Prostate gland (tissue), 2 donors: ENCODE measurements at regions not wholly inside any gene's neighbourhood (a gene's known extent, or its start where the extent isn't known, plus 50 kb on each side); places are given as distances from the start of the nearest gene placed in this dataset.

Experiments
- CTCF ChIP-seq, 4 experiments: fragments of 200-600 bp in 2 of 4; fragments of 450-650 bp in 2 of 4; sonication (generic) in 2 of 4; IDR thresholded peaks; 1 replicate in 3 of 4; 2 replicates in 1 of 4; pipeline ENCODE4 v1.5.1; 2016 to 2019; ENCODE audit warnings: antibody characterized with exemption in 4 of 4, mild to moderate bottlenecking in 2 of 4, moderate library complexity in 2 of 4
- POLR2A ChIP-seq: fragments of 450-650 bp; IDR thresholded peaks from one replicate; pipeline ENCODE4 v1.6.1; 2016; ENCODE audit warnings: antibody characterized with exemption, mild to moderate bottlenecking
- POLR2AphosphoS5 ChIP-seq: sonication (generic); formaldehyde crosslinking; IDR thresholded peaks from one replicate; pipeline ENCODE4 v1.6.1; 2017; ENCODE audit warnings: antibody characterized with exemption

GRCh38 chr10:52451817-52452216, 137.7 kb downstream of the DKK1 start:
- TF ChIP-seq POLR2A: no peak
- TF ChIP-seq CTCF (IDR thresholded peaks at IDR 0.05): no peak
- TF ChIP-seq POLR2AphosphoS5: peak; percentile 14
